Activated CD8-positive, alpha-beta memory T cell treated with anti-CD3 and anti-CD28 coated beads for 1 hour (primary cell): ENCODE measurements at regions not wholly inside any gene's neighbourhood (a gene's known extent, or its start where the extent isn't known, plus 50 kb on each side); places are given as distances from the start of the nearest gene placed in this dataset.

Source experiments
- DNase-seq, 2 donors: peaks; one replicate each; pipeline ENCODE4 v3.0.0-alpha.2; 2020; ENCODE audit warnings: low read depth in 1 of 2; ENCODE audit errors: extremely low read depth in 1 of 2

- DNase-seq: no peak
Measured at GRCh38 chr9:89953824-89954615, 349.2 kb downstream of the GADD45G start.

GRCh38 chr9:89955144-89955543 lies 350.3 kb downstream of the GADD45G start:
- DNase-seq: no peak

GRCh38 chr9:89955626-89956025 lies 350.8 kb downstream of the GADD45G start:
- no peak for DNase-seq

DNA sequence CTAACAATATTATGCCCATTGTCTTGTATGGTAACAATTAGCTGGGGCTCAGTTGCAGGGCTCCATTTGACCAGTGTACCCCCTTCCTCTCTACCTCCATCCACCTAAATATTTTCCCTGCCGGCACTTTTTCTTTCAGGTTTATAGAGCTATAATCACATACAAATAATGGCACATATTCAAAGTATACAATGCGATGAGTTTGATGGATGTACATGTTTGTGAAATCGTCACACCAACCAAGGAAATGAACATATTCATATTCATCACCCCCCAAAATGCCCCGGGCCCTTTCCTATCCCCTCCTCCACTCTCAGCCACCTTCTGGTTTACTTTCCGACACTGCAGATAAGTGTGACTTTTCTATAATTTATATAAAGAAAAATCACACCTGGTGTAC lies 351.5 kb downstream of the GADD45G start:
- no peak for DNase-seq

- no peak for DNase-seq
Measured at GRCh38 chr9:89956907-89957306, 352.1 kb downstream of the GADD45G start.

- DNase-seq: no peak
Measured at GRCh38 chr9:89958086-89958485, 353.3 kb downstream of the GADD45G start.

DNA sequence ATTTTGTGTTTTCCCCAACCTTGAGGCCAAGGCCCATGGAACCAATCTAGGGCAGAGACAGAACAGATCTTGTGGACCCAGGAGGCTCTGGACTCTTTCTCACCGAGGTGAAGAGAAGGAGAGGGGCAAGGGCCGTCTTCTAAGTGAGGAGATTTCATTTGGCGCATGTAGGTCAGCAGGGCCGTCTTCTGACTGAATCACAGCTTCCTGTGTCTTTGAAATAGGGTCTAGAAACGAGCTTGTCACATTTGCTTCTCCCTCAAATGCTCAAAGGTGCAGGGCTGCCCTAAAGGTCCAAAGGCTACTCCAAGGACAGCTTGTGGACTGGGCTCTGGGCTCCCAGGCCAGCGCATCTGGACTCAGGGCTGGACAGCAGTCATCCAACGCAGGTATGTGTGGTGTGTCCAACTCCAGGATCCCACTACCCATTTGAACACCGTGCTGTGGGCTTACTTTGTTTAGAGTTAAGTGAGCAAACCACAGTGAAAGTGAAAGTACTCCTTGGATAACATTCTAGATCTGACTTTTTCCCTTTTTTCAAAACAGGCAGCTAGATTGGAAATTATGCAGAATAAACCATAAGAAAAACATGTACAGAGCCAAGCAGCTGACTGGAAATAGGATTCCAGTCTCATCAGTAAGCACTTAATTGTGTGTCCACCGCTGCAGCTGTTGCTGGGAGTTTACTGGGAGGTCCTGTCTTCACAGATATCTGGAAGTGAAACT lies 357.0 kb downstream of the GADD45G start:
- DNase-seq: no peak

GRCh38 chr9:89963280-89963679 lies 358.5 kb downstream of the GADD45G start:
- DNase-seq: no peak

GRCh38 chr9:89967527-89967926 lies 362.7 kb downstream of the GADD45G start:
- DNase-seq: no peak

DNA sequence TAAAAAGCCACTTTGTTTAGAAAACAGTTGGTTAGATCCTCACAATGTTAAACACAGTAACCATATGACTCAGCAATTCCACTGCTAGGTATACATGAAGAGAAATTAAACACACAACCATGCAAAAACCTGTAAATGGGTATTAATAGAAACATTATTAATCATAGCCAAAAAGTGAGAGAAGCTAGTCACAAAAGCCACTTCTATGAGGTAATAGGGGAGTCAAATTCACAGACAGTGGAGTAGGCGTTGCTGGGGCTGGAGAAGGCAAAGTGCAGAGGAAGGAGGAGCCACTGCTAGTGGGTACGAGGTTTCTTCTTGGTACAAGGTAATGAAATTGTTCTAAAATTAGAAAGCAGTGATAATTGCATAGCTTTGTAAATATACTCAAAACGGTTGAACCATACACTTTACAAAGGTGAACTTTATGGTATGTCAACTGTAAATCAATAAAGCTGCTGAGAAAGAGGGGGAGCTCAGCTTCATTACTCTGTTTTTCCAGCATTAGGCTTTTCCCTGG lies 364.4 kb downstream of the GADD45G start:
- DNase-seq: no peak

- no peak for DNase-seq
Measured at GRCh38 chr9:89969881-89970639, 365.2 kb downstream of the GADD45G start.

DNA sequence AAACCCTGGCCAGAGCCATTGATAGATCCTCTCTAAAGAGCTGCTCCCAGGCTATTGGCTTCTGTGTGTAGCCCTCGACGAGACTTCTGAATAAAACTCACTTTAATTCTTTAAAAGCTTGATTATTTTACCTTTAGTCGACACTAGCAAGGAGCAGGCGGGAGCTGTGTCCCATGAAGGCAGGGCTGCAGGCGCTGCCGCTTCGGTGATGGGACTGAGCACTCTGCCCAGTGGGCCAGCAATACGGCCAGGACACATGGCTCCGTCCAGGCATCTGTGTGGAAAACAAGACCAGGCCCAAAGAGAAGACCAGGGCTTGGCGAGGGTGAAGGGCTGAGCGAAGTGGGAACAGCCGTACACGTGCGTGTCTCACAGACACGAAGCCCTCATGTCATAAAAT lies 365.9 kb downstream of the GADD45G start:
- no peak for DNase-seq

DNA sequence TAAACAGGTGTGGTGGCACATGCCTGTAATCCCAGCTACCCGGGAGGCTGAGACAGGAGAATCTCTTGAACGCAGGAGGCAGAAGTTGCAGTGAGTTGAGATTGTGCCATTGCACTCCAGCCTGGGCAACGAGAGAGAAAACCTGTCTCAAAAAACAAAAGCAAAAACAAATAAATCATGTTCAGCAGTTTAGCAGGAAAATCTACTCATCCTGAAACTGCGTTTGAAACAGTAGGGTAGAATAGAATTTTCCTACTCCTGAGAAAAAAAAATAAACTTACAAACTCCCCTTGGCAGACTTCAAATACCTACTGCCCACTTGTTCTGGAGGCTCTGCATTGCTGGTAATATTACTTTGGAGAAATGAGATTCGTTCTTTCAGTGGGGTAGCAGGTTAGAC lies 367.7 kb downstream of the GADD45G start:
- no peak for DNase-seq

DNA sequence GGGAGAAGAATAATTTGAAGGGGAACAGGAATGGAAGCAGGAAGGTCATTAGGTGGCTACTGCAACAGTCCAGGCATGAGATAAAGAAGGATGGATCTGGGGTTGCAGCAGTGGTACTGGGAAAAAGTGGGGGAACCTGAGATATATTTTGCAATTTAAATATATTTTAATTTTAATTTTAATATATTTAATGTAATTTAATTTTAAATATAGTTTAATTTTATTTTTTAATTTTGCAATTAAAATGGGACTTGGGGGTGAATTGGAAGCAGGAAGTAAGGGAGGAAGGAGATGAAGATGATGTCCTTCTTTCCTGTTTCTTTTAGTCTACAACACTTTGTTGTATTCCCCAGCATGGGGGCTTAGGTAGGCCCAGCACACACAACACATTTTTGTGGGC lies 369.8 kb downstream of the GADD45G start:
- no peak for DNase-seq

DNA sequence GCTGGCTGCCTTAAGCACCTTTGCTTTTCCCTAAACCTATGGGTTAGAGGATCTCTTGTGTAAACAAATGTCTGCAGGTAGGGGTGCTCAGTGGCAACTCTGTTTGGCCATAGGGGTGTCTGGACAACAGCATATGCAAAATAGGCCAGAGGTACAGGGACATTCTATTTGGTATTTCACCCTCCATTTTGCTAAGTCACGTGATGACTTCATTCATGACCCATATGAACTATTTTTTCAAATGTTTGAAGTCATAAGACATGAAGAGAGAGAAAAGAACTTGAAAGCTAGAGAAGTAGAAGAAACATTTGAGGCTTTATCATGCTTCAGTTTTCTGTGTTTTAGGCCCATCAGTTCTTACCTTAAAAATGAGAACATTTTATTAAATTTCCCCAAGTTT lies 370.2 kb downstream of the GADD45G start:
- no peak for DNase-seq

- no peak for DNase-seq
Measured at GRCh38 chr9:89975630-89976029, 370.8 kb downstream of the GADD45G start.

DNA sequence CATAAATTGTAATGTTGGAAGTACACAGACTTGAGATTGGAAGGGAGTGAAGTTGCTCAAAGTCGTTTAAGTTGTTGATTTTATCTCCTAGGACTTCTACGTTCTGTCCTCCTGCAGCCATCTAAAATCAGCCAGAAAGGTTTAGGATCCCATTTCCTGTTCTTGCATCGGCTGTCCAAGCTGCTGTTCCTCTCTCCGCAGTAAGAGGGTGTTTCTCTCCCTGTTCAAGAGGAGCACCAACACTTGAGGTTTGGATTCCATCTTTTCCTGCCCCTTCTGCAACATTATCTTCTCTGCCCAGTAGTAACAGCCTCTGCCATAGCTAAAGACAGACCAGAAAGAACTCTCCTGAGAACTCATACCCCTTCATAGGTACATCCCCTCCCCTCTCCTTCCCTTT lies 373.4 kb downstream of the GADD45G start:
- DNase-seq: no peak

DNA sequence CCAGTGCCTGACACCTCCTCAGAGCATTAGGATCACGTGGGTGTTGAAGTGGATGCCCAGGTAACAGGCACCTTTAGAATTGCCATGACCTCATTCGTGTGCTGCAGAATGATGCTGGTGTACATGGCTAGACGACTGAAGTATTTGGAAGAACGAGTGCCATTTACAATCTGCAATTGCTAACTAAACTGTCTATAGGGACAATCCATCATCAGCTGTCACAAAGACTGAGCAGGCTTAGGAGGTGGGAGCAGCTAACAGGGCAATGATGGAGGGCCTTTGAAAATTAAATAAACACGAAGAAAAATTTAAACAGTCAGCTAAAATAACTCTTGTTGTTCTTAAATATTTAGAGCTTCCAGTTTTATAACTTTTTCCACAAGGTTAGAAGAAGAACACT lies 375.8 kb downstream of the GADD45G start:
- no peak for DNase-seq

GRCh38 chr9:89982016-89982415 lies 377.2 kb downstream of the GADD45G start:
- DNase-seq: no peak

- no peak for DNase-seq
Measured at GRCh38 chr9:89983411-89983810, 378.6 kb downstream of the GADD45G start.

- DNase-seq: no peak
Measured at GRCh38 chr9:89984214-89984613, 379.4 kb downstream of the GADD45G start.
